ENCODE measurements at regions not wholly inside any gene's neighbourhood (a gene's known extent, or its start where the extent isn't known, plus 50 kb on each side); places are given as distances from the start of the nearest gene placed in this dataset.

GRCh38 chr6:144347448-144347759 is 62.3 kb downstream of the UTRN start (continued):
- TF ChIP-seq ZNF462 (CRISPR knock-in tag; IDR thresholded peaks at IDR 0.05) (no peak), EZH2phosphoT487 (IDR thresholded peaks at IDR 0.05; ENCODE audit: unreplicated experiment) (no peak), STAT1 (IDR thresholded peaks at IDR 0.05; ENCODE audit: unreplicated experiment) (no peak), CTCF (conservative IDR thresholded peaks at IDR 0.05; ENCODE audit: low read depth in 2 of 2) (no peak)

- H3K27ac Mint-ChIP-seq, result no peak overlapping the region
- H2AFZ ChIP-seq, result no peak overlapping the region
- H3K9me2 ChIP-seq (ENCODE audit: insufficient read depth), result no peaks in the 10 kb centered on the region
- peak; percentile 53 for DNase-seq (ENCODE audit: low spot score)
- ATAC-seq, result peak; percentile 50
- H3K27me3 ChIP-seq (ENCODE audit: insufficient read depth), result no peaks in the 10 kb centered on the region
- H3F3A ChIP-seq (replicated peaks; ENCODE audit: low read depth), result no peaks in the 10 kb centered on the region
- peaks cover 83% of the 10 kb centered on the region for H3K79me2 ChIP-seq (replicated peaks; ENCODE audit: insufficient read depth)
- H3K4me1 Mint-ChIP-seq, result peaks cover 43% of the 10 kb centered on the region
- H3K9me3 Mint-ChIP-seq, result peaks cover 2% of the 10 kb centered on the region; the same call in 2 of the 3 replicates
- peaks cover 6% of the 10 kb centered on the region for H3K27me3 Mint-ChIP-seq (ENCODE audit: insufficient read depth, low read depth, poor library complexity)
- peaks cover 28% of the 10 kb centered on the region for H3K4me1 ChIP-seq (ENCODE audit: insufficient read depth)
- H3K4me2 ChIP-seq, result no peak overlapping the region
- H3K36me3 ChIP-seq (ENCODE audit: insufficient read depth), result no peaks in the 10 kb centered on the region
- H3K27ac ChIP-seq (ENCODE audit: low read depth), result no peak overlapping the region
- peaks cover 10% of the 10 kb centered on the region for H3K36me3 Mint-ChIP-seq (ENCODE audit: low read depth)
- no peak overlapping the region for H3K4me3 Mint-ChIP-seq
- H3K4me3 ChIP-seq, result no peak overlapping the region
- no peaks in the 10 kb centered on the region for H4K20me1 ChIP-seq (replicated peaks; ENCODE audit: insufficient read depth)
- no peak for TF ChIP-seq CREB1 (CRISPR knock-in tag; IDR thresholded peaks at IDR 0.05; ENCODE audit: low read depth)
- no peak for TF ChIP-seq EZH2 (IDR thresholded peaks at IDR 0.05; ENCODE audit: low read depth, unreplicated experiment)
- no peak for TF ChIP-seq EZH2phosphoT487 (IDR thresholded peaks at IDR 0.05; ENCODE audit: unreplicated experiment)
- TF ChIP-seq CTCF (conservative IDR thresholded peaks at IDR 0.05; ENCODE audit: low read depth in 2 of 2), result no peak
- no peak for TF ChIP-seq REST (IDR thresholded peaks at IDR 0.05; ENCODE audit: unreplicated experiment)
- no peak for TF ChIP-seq STAT1 (IDR thresholded peaks at IDR 0.05; ENCODE audit: unreplicated experiment)
- no peak for TF ChIP-seq POLR2AphosphoS5 (IDR thresholded peaks at IDR 0.05; ENCODE audit: low read depth)
- TF ChIP-seq NANOG (IDR thresholded peaks at IDR 0.05; ENCODE audit: borderline replicate concordance), result no peak
- no peak for TF ChIP-seq JUNB (IDR thresholded peaks at IDR 0.05; ENCODE audit: unreplicated experiment)
- TF ChIP-seq ZNF114 (CRISPR knock-in tag; IDR thresholded peaks at IDR 0.05), result no peak
- TF ChIP-seq ZNF331 (CRISPR knock-in tag; IDR thresholded peaks at IDR 0.05; ENCODE audit: low read depth), result no peak
Observed at GRCh38 chr6:144347933-144348332, 62.8 kb downstream of the UTRN start.

Measured in GM23338 (cell line).